Breast epithelium (tissue), 4 donors: ENCODE measurements at regions not wholly inside any gene's neighbourhood (a gene's known extent, or its start where the extent isn't known, plus 50 kb on each side); places are given as distances from the start of the nearest gene placed in this dataset.

ENCODE experiments used
- DNase-seq, 2 donors: peaks; one replicate each; pipeline ENCODE4 v3.0.0-alpha.2; 2019; ENCODE audit warnings: low spot score in 2 of 2
- H3K27ac ChIP-seq, 2 donors: fragments of 200-600 bp; sonication (generic) in 1 of 2; one replicate each; pipeline ENCODE4 v1.5.1; 2016 to 2019; ENCODE audit warnings: mild to moderate bottlenecking in 1 of 2
- H3K27me3 ChIP-seq, 2 donors: fragments of 200-600 bp; sonication (generic) in 1 of 2; one replicate each; pipeline versions ENCODE4 v1.5.1 to v1.6.0; 2017 to 2019; ENCODE audit warnings: control low read depth in 1 of 2, mild to moderate bottlenecking in 1 of 2
- H3K36me3 ChIP-seq: fragments of 200-600 bp; one replicate; pipeline ENCODE4 v1.5.1; 2019
- H3K4me1 ChIP-seq, 2 donors: fragments of 200-600 bp; sonication (generic); one replicate each; pipeline ENCODE4 v1.5.1; 2016 to 2019; ENCODE audit warnings: control low read depth in 1 of 2
- H3K4me3 ChIP-seq, 3 donors: fragments of 200-600 bp; sonication (generic); 1 replicate in 2 of 3; 2 replicates in 1 of 3; pipeline ENCODE4 v1.5.1; 2016 to 2019; ENCODE audit warnings: mild to moderate bottlenecking in 3 of 3, moderate library complexity in 2 of 3
- H3K9me3 ChIP-seq, 2 donors: fragments of 200-600 bp; sonication (generic) in 1 of 2; one replicate each; pipeline ENCODE4 v1.5.1; 2016 to 2019; ENCODE audit warnings: control low read depth in 1 of 2
- CTCF ChIP-seq, 3 donors: fragments of 450-650 bp; IDR thresholded peaks; one replicate each; pipeline ENCODE4 v1.5.1; 2016 to 2017; ENCODE audit warnings: antibody characterized with exemption in 3 of 3, mild to moderate bottlenecking in 3 of 3, moderate library complexity in 3 of 3
- POLR2A ChIP-seq: fragments of 450-650 bp; IDR thresholded peaks from one replicate; pipeline ENCODE4 v1.6.1; 2016; ENCODE audit warnings: antibody characterized with exemption, mild to moderate bottlenecking, moderate library complexity
- POLR2AphosphoS5 ChIP-seq, 3 donors: sonication (generic); formaldehyde crosslinking; IDR thresholded peaks; one replicate each; pipeline ENCODE4 v1.6.1; 2017; ENCODE audit warnings: antibody characterized with exemption in 3 of 3
- intact Hi-C: fragments of 100-400 bp; cut with DNase I; formaldehyde crosslinking; loops from one replicate; pipeline ENCODE4 v1.15.1; 2023; ENCODE audit warnings: low total_unique reads

GRCh38 chrY:15471371-15471770 lies 947.0 kb downstream of the NLGN4Y start:
- no peaks in the 10 kb centered on the region for H3K36me3 ChIP-seq
- no peak for DNase-seq
- TF ChIP-seq POLR2AphosphoS5 (IDR thresholded peaks at IDR 0.05) (no peak), CTCF (IDR thresholded peaks at IDR 0.05) (no peak), POLR2A (no peak)
- no peak overlapping the region for H3K27ac ChIP-seq
- no peaks in the 10 kb centered on the region for H3K4me1 ChIP-seq
- H3K9me3 ChIP-seq, result no peaks in the 10 kb centered on the region
- H3K27me3 ChIP-seq, result no peaks in the 10 kb centered on the region
- H3K4me3 ChIP-seq, result no peak overlapping the region
- intact Hi-C loops, result no loop called here

DNA sequence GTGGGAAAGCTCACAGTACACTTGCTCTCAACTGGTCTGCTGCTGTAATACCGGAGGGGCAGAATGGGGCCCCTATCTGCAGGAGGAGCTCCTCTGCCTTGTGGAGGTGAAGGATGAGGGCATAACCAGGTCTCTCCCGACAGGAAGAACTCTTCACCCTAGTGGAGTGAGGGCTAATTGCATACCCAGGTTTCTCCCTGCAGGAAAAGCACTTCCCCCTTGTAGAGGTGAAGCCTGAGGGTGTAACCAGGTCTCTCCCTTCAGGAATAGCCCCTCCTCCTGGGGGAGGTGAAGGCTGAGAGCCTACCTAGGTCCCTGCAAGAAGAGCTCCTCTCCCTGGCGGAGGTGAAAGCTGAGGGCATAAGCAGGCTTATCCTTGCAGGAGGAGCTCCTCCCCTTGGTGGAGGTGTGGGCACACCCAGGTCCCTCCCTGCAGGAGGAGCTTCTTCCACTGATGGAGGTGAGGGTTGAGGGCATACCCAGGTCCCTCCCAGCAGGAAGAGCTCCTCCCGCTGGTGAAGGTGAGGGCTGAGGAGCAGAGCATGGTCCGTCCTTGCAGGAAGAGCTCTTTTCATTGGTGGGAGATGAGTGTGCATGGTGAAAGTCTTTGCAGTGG lies 954.1 kb downstream of the NLGN4Y start:
- Histone ChIP-seq H3K27me3 (no peaks in the 10 kb centered on the region), H3K4me1 (no peaks in the 10 kb centered on the region), H3K36me3 (no peaks in the 10 kb centered on the region), H3K9me3 (no peaks in the 10 kb centered on the region), H3K27ac (no peak overlapping the region), H3K4me3 (no peak overlapping the region)
- TF ChIP-seq POLR2A, result no peak
- no peak for TF ChIP-seq CTCF (IDR thresholded peaks at IDR 0.05)
- TF ChIP-seq POLR2AphosphoS5 (IDR thresholded peaks at IDR 0.05), result no peak
- intact Hi-C loops, result no loop called here
- no peak for DNase-seq

DNA sequence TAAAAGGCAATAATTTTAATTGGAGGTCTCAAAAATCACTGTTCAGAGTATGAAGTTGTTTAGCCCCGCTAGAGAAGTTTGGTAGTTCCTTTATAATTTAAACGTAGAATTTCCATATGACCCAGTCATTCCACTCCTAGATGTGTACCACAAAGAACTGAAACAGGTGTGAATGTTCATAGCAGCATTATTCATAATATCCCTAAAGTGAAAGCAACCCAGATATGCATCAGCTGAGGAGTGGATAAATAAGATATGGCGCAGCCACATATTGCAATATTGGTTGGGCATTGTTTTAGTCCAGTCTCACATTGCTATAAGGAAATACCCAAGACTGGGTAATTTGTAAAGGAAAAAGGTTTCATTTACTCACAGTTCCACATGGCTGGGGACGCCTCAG lies 976.2 kb downstream of the NLGN4Y start:
- no peak for DNase-seq
- no peak overlapping the region for H3K27ac ChIP-seq
- intact Hi-C loops, result no loop called here
- no peaks in the 10 kb centered on the region for H3K4me1 ChIP-seq
- H3K9me3 ChIP-seq, result no peaks in the 10 kb centered on the region
- no peaks in the 10 kb centered on the region for H3K27me3 ChIP-seq
- H3K4me3 ChIP-seq, result no peak overlapping the region
- H3K36me3 ChIP-seq, result no peaks in the 10 kb centered on the region
- TF ChIP-seq POLR2A (no peak), CTCF (IDR thresholded peaks at IDR 0.05) (no peak), POLR2AphosphoS5 (IDR thresholded peaks at IDR 0.05) (no peak)

GRCh38 chrY:15501181-15501580 lies 976.9 kb downstream of the NLGN4Y start:
- DNase-seq, result no peak
- Histone ChIP-seq H3K4me3 (no peak overlapping the region), H3K27me3 (no peaks in the 10 kb centered on the region), H3K36me3 (no peaks in the 10 kb centered on the region), H3K9me3 (no peaks in the 10 kb centered on the region), H3K27ac (no peak overlapping the region), H3K4me1 (no peaks in the 10 kb centered on the region)
- no peak for TF ChIP-seq POLR2AphosphoS5 (IDR thresholded peaks at IDR 0.05)
- intact Hi-C loops, result no loop called here

- Histone ChIP-seq H3K27me3 (no peaks in the 10 kb centered on the region), H3K9me3 (no peaks in the 10 kb centered on the region), H3K4me1 (no peaks in the 10 kb centered on the region), H3K27ac (no peak overlapping the region), H3K36me3 (no peaks in the 10 kb centered on the region), H3K4me3 (no peak overlapping the region)
- no peak for DNase-seq
- TF ChIP-seq CTCF (IDR thresholded peaks at IDR 0.05), result no peak
- no peak for TF ChIP-seq POLR2AphosphoS5 (IDR thresholded peaks at IDR 0.05)
- no peak for TF ChIP-seq POLR2A
- intact Hi-C loops, result no loop called here
Observed at GRCh38 chrY:15510288-15510687, 986.0 kb downstream of the NLGN4Y start.
